HG02610 (cell line): ENCODE measurements at regions not wholly inside any gene's neighbourhood (a gene's known extent, or its start where the extent isn't known, plus 50 kb on each side); places are given as distances from the start of the nearest gene placed in this dataset.
A peak's percentile ranks its signal among the peaks of the same experiment; 100 is the strongest.

Source experiments
- ATAC-seq: cut with Tn5 transposase; IDR thresholded peaks from one replicate; pipeline ENCODE4 v1.9.1; 2021; ENCODE audit warnings: mild to moderate bottlenecking, moderate library complexity; ENCODE audit not compliant: unreplicated experiment

- ATAC-seq = no peak
These were observed 290.1 kb upstream of the PCDH7 start for GRCh38 chr4:30429813-30430761.

GRCh38 chr4:30434656-30435055 is 285.5 kb upstream of the PCDH7 start:
- no peak for ATAC-seq

- ATAC-seq = no peak
These were observed 283.8 kb upstream of the PCDH7 start for GRCh38 chr4:30436394-30436793.

DNA sequence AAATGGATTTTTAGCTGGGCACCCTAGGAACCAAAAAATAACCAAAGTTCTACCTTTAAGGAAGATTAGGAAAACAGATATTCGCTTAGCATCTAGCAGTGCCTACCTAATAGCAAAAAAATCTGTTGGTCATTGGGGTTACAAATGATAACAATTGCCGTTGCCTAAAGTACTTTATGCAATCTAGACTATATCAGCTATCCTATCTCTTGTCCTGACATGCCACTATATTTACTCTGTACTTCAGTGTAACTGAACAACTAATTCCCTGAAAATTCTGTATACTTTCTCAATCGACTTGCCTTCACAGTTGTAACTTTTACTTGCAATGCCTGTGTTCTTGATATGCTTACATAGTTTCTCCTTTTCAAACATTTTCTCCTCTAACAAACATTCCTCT is 282.9 kb upstream of the PCDH7 start:
- no peak for ATAC-seq

DNA sequence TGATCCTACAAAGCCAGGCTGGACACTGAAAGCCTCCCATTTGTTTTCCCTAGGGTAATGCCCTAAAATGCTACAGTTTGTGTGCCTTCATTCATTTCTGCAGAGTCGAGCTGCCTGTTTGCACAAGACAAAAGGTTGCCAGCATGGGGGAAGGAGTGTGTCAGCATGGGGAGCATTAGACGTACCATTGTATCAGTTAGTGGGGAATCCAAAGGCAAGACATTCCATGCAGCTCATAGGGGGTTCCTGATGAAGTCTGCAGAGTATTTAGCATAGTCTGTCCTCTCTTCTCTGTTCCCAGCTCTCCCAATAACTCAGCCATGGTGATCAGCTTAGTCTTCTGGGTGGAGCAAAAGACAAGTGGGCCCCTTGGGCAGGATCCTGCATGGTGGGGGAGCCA is 276.9 kb upstream of the PCDH7 start:
- ATAC-seq = no peak

GRCh38 chr4:30450474-30450873 is 269.7 kb upstream of the PCDH7 start:
- no peak for ATAC-seq

DNA sequence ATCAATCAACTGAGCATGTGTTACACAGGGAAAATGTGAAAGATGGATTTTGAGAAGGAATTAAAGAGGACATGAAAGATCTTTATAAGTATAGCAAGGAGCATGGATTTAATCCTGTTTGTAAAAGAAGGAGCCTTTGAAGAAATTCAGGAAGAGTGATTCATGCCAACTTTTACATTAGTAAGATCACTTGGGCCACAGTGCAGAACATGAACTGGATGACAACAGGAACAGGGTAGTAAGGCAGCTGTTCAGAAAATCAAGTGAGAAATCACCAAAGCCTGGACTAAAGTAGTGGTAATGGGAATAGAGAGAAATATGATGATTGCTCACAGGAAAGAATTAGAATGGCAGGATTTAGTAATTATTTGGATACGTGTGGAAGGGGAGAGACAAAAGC is 265.7 kb upstream of the PCDH7 start:
- ATAC-seq = no peak

GRCh38 chr4:30456716-30457115 is 263.5 kb upstream of the PCDH7 start:
- no peak for ATAC-seq

- no peak for ATAC-seq
These were observed 259.4 kb upstream of the PCDH7 start for GRCh38 chr4:30460818-30461217.

GRCh38 chr4:30461218-30461617 is 259.0 kb upstream of the PCDH7 start:
- peak; percentile 83 for ATAC-seq

DNA sequence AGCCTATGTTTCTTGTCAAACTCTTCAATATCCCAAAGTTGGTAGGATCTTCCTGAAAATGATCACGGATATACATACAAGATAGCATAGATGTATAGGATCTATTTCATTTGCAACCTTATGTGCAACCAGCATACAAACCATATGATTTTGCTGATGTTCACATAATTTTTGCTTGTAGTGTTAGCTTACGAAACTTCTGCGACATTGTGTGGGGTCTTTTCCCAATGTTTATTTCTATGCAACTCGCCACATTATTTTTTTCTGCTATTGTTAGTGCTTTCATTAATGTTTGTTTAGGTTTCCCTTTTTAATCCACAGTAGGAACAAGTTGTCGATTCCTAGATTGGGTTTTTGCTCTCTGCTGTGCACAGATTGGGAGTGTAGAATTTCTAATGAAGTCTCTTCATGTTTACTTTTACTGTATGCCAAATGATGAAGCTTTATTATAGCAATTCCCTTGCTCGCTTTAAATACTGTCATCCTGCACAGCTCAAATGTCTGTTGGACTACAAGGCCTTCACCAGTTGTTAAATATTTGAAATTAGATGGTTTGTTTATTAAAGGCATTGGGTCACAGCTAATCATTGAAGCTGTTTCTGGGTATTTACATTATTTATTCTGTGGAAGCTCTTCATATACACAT is 257.6 kb upstream of the PCDH7 start:
- no peak for ATAC-seq

DNA sequence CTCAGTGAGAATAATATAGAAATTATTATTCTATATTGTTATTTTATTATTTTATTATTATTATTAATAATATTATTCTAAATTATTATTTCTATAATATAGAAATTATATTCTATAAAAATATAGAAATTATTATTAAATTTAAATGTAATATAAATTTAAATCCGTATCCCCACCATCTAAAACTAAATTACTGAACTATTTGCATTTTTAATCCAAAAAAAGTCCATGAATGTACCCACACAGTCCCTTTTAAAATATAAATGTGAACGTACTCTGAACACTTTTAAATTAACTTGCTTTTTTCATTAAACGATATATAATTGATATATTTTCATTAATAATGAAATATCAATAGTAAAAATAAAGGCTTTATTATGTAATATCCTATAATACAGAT is 248.3 kb upstream of the PCDH7 start:
- ATAC-seq = no peak

- no peak for ATAC-seq
These were observed 246.9 kb upstream of the PCDH7 start for GRCh38 chr4:30473225-30473624.

GRCh38 chr4:30495251-30495650 is 224.9 kb upstream of the PCDH7 start:
- ATAC-seq = no peak

GRCh38 chr4:30495651-30496310 is 224.4 kb upstream of the PCDH7 start:
- ATAC-seq = no peak

DNA sequence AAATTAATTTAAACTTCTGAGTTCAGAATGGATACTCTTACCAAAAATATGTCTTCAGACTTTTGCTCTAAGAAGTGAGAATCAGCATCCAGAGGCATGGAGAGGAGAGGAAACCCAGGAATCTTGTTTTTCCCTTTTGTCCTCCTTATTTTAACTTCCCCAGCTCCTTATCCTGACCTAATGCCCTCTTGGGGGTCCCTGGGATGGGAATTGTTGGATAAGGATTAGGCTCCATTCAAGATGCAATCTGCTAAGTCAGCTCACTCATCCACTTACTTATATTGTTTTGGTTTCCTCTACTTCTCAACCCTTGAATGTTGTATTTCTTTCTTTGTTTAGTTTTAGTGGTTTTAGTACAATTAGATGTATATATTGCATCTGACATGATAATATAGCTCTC is 208.4 kb upstream of the PCDH7 start:
- ATAC-seq = no peak

GRCh38 chr4:30518211-30518610 is 202.0 kb upstream of the PCDH7 start:
- ATAC-seq = no peak

DNA sequence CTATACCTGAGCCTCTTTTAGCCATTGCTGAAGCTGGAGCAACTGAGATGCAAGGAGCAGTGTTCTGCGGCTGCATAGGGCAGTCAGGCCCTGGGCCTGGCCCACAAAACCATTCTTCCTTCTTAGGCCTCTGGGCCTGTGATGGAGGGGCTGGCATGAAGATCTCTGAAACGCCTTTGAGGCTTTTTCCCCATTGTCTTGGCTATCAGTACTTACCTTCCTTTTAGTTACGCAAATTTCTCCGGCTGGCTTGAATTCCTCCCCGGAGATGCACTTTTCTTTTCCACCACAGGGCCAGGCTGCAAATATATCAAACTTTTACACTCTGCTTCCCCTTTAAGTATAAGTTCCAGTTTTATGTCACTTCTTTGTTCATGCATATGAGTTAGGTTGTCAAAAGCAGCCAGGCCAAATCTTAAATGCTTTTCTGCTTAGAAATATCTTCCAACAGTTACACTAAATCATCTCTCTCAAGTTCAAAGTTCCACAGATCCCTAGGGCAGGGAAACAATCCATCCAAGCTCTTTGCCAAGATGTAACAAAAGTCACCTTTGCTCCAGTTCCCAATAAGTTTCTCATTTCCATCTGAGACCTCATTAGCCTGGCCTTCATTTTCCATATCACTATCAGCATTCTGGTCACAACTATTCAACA is 194.4 kb upstream of the PCDH7 start:
- no peak for ATAC-seq

DNA sequence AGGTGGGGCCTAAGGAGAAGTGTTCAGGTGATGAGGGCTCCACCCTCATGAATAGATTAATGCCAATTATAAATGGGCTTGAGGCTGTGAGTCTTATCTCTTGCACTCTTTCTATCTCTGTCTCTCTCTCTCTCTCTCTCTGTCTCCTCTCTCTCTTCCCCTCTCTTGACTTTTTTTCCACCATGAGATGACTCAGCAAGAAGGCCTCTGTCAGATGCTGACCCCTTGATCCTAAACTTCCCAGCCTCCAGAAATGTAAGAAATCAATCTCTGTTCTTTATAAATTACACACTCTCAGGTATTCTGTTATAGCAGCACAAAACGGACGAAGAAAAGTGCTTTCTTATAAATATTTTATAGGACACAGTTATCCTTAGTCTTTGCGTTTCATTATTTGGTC is 184.9 kb upstream of the PCDH7 start:
- ATAC-seq = no peak

GRCh38 chr4:30536231-30536630 is 183.9 kb upstream of the PCDH7 start:
- no peak for ATAC-seq

- no peak for ATAC-seq
These were observed 182.7 kb upstream of the PCDH7 start for GRCh38 chr4:30537456-30537855.
